HG03103 (cell line): ENCODE measurements at regions not wholly inside any gene's neighbourhood (a gene's known extent, or its start where the extent isn't known, plus 50 kb on each side); places are given as distances from the start of the nearest gene placed in this dataset.
"Not testable (repeated sequence)": the region's sequence is repeated elsewhere in the genome, so short reads cannot be mapped to it uniquely, and the experiment has no call there.

ENCODE experiments used
- ATAC-seq: cut with Tn5 transposase; IDR thresholded peaks from one replicate; pipeline ENCODE4 v1.9.1; 2021; ENCODE audit warnings: low read depth; ENCODE audit not compliant: unreplicated experiment

GRCh38 chr3:152756807-152757206 is 78.1 kb upstream of the P2RY1 start:
- no peak for ATAC-seq

DNA sequence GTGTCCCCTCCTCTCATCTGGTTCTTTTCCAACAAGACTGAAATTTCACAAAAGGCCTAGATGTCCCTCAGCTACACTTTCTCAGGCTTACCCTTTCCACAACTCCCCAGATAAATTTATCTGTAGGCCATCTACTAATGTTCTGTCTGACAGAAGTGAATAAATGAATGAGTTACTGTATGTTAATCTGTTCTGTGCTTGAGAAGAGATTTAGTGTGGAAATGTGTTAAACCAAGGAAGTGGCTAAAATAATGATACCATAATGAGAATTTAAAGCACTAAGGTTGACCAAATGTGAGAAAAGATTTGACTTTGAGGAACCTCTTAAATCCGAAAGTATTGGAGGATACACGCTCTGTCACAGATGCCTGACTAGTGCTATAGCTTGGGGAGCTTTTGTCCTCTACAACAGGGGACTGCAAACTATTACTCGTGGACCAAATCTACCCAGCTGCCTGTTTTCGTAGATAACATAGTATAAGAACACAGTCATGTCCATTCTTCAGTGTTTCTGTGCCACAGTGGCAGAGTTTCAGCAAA is 74.8 kb upstream of the P2RY1 start:
- no peak for ATAC-seq

GRCh38 chr3:152760591-152760990 is 74.3 kb upstream of the P2RY1 start:
- ATAC-seq = no peak

- ATAC-seq = no peak
Measured at GRCh38 chr3:152768478-152768877, 66.5 kb upstream of the P2RY1 start.

DNA sequence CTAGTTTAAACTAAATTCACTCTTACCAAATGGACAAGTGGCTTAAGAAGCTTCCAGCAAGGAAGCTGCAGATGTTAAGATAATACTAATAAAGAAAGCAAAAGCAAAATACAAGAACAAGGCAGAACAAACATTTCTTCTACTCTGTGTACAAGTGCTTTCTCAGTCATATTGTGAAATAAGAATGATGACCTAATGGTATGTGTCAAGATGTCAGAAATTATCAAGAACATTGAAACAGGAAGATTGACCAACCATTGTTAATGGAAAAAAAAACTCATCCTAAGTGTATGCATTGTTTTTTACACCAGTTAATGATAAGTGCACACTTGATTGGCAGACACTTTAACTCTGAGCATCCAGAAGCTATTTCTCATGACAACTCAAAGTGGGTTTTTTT is 65.4 kb upstream of the P2RY1 start:
- ATAC-seq = peak; percentile 70

DNA sequence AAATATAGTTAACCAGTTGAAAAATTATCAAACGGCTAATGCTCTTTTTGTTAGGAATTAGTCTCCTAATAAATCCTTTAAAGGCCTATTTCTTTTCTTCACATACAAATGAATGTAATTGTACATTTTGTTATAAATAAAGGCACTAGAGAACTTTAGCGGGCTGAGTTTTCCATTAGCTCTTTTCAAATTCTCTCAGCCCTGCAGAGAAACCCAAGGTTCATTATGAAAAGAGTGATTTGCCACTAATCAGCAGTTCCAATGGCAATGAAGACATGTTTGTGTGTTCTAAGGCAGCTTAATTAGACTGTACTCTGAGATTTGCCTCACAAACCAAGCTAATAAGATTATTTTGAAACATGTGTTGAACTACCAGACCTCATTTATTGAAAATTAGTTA is 64.6 kb upstream of the P2RY1 start:
- ATAC-seq = no peak

- ATAC-seq = no peak
Measured at GRCh38 chr3:152771120-152771519, 63.8 kb upstream of the P2RY1 start.

- no peak for ATAC-seq
Measured at GRCh38 chr3:152772674-152773225, 62.2 kb upstream of the P2RY1 start.

- ATAC-seq = no peak
Measured at GRCh38 chr3:152773633-152774032, 61.3 kb upstream of the P2RY1 start.

DNA sequence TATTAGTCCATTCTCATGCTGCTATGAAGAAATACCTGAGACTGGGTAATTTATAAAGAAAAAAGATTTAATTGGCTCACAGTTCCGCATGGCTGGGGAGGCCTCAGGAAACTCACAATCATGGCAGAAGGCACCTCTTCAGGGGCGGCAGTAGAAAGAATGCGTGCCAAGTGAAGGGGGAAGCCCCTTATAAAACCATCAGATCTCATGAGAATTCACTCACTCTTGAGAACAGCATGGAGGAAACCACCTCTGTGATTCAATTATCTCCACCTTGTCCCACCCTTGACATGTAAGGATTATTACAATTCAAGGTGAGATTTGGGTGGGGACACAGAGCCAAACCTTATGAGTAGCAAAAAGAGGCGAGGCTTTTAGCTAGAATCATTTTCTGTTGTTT is 60.7 kb upstream of the P2RY1 start:
- ATAC-seq = not testable (repeated sequence)

GRCh38 chr3:152778022-152778421 is 56.9 kb upstream of the P2RY1 start:
- no peak for ATAC-seq

DNA sequence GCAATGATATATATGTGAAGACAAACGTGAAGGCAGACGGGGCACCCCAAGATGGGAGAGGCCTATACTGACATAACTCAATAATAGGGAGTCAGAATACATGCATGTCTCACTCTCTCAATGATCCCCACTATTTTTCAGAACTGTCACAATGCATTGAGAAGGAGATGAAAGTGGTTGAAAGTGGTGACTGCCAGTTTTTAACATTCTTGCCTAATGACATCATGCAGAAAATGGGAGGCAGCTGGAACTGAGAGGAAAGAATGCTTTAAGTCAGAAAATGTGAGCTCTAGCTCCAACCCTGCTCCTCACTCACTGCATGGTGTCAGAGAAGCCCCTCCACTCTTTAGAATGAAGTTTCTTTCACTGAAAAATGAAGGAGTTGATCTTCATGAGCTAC is 55.3 kb upstream of the P2RY1 start:
- ATAC-seq = no peak

GRCh38 chr3:152780553-152780952 is 54.4 kb upstream of the P2RY1 start:
- ATAC-seq = no peak

DNA sequence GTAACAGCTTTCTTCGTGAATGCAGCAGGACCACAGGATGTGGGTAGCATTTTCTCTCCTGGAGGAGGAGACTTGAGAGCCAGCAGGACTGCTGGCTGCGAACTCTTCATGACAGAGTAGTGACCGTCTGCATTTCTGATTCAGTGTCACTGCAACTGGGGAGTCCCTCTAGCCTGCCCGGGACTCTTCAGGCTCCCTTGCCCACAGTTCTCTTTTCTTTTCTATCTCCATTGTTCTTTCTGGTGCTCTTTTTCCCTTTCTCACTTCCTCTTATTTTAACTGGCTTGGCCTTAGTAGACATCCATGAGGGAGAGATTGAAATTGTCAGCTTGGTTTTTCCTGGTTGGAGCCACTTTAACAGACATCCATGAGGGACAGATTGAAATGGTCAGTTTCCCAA is 49.9 kb upstream of the P2RY1 start:
- ATAC-seq = no peak
